SK-N-SH (cell line): ENCODE measurements at regions not wholly inside any gene's neighbourhood (a gene's known extent, or its start where the extent isn't known, plus 50 kb on each side); places are given as distances from the start of the nearest gene placed in this dataset.

Source experiments
- POLR2AphosphoS5 ChIP-seq: IDR thresholded peaks from 2 replicates; pipeline ENCODE4 v1.6.1; 2012; ENCODE audit warnings: low read depth, low read length
- RCOR1 ChIP-seq: fragments of 150-350 bp; IDR thresholded peaks from 2 replicates; pipeline ENCODE4 v1.6.1; 2017; ENCODE audit warnings: antibody characterized with exemption, low read length
- TF ChIP-seq, protein P1 (sequence below): fragments of 200-600 bp; sonication (generic); IDR thresholded peaks from 2 replicates; pipeline ENCODE4 v1.6.1; 2017; ENCODE audit warnings: antibody characterized with exemption, mild to moderate bottlenecking, moderate library complexity
- TF ChIP-seq, protein P2 (sequence below): IDR thresholded peaks from 2 replicates; pipeline ENCODE4 v1.4.0; 2012; ENCODE audit warnings: low read depth

DNA sequence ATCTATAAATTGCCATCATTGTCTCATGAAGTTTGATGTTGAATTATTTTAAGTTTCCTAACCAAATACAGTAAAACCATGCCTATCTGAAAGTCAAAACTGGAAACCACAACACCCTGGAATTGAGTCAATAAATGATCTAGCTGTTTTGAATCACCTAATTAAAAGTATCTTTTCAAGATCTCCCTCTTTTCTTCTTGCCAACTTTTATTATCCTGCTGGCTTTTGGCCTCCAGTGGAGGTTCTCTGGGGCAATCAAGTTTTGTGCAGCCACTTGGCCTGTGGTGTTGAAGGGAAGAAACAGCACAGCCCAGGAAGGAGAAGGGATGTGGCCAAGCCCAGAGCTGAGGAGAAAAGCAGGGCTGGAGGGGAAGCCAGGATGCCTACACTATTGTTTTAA is 255.4 kb downstream of the COG6 start:
- TF ChIP-seq RCOR1 (no peak), POLR2AphosphoS5 (no peak)
- TF ChIP-seq, protein P1, sequence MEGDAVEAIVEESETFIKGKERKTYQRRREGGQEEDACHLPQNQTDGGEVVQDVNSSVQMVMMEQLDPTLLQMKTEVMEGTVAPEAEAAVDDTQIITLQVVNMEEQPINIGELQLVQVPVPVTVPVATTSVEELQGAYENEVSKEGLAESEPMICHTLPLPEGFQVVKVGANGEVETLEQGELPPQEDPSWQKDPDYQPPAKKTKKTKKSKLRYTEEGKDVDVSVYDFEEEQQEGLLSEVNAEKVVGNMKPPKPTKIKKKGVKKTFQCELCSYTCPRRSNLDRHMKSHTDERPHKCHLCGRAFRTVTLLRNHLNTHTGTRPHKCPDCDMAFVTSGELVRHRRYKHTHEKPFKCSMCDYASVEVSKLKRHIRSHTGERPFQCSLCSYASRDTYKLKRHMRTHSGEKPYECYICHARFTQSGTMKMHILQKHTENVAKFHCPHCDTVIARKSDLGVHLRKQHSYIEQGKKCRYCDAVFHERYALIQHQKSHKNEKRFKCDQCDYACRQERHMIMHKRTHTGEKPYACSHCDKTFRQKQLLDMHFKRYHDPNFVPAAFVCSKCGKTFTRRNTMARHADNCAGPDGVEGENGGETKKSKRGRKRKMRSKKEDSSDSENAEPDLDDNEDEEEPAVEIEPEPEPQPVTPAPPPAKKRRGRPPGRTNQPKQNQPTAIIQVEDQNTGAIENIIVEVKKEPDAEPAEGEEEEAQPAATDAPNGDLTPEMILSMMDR: no peak
- TF ChIP-seq, protein P2, sequence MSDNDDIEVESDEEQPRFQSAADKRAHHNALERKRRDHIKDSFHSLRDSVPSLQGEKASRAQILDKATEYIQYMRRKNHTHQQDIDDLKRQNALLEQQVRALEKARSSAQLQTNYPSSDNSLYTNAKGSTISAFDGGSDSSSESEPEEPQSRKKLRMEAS: no peak
